UCSD-AML1 (cell line): ENCODE measurements at regions not wholly inside any gene's neighbourhood (a gene's known extent, or its start where the extent isn't known, plus 50 kb on each side); places are given as distances from the start of the nearest gene placed in this dataset.
A peak's percentile ranks its signal among the peaks of the same experiment; 100 is the strongest.
"Not testable (repeated sequence)": the region's sequence is repeated elsewhere in the genome, so short reads cannot be mapped to it uniquely, and the experiment has no call there.

Experiments
- DNase-seq: peaks from one replicate; lab custom pipeline; 2025; ENCODE audit not compliant: unreplicated experiment; lab: John Stamatoyannopoulos, UW

- DNase-seq = not testable (repeated sequence)
Measured at GRCh38 chr2:201946746-201947145, 86.9 kb upstream of the FZD7 start.

GRCh38 chr2:201947287-201947686, 86.4 kb upstream of the FZD7 start:
- no peak for DNase-seq

DNA sequence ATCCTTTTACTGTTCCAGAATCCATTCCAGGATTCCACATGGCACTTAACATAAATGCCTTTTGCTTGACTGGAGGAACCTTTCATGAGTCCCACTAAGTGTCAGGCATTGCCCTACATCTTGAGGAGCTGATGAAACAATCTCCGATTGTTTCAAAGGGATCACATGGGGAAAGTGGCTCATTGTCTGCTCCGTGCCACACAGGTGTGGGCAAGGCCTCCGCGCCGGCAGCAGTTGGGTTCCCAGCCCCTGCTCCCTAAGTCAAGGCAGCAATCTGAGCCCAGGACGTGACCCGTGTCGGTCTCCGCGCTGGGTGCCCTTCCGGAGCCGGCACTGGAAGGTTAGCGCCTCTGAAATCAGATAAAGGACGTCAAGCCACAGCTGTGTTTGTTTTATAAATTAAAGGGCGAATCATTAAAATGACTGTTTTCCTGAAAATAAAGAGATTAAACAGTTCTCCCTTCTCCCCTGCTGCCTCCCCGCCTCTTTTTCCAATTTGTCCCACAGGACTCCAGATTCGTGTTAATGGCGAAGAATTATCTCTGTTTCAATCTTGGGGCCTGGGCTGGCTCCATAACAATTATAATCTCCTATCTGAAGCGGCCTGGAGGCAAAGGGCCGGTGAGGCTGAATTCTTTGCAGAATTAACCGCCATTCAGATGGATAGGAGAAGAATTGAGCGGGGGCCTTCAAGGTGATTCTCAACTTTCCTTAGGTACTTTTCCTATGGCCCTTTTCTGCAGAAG, 84.3 kb upstream of the FZD7 start:
- DNase-seq = no peak

DNA sequence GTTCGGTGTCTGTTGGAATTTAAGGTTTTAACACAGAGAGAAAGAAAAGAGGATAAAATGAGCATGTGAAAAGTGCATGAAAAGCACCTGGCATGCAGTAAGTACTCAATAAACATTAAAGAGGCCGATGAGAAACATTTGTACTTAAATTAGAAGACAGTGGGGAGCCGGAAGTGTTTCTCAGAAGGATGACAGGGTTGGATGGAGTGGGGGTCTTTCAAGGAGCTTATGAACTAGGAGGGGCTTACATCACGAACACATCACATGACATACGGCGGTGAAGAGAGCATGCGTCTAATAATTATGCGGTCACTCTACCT, 83.8 kb upstream of the FZD7 start:
- no peak for DNase-seq

- no peak for DNase-seq
Measured at GRCh38 chr2:201950606-201951005, 83.0 kb upstream of the FZD7 start.

- DNase-seq = peak; percentile 21
Measured at GRCh38 chr2:201952187-201952586, 81.5 kb upstream of the FZD7 start.

DNA sequence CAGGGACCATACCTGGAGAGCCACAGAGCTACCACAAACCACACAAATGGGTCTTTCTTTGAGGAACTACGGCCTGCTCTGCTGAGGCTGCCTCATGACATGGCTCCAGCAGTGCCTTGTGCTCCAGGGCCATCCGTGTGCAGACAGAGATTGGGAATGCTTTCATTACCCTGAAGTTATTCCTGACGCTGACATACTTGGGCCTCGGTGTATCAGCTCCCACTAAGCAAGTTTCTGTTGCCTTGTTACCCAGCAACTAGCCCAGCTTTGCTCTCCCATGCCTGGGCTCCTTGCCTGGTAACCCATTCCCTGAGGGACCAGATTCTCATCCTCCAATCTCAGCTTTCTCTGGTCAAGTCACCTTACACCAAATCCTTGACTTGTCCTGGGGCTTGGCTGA, 80.3 kb upstream of the FZD7 start:
- DNase-seq = no peak

DNA sequence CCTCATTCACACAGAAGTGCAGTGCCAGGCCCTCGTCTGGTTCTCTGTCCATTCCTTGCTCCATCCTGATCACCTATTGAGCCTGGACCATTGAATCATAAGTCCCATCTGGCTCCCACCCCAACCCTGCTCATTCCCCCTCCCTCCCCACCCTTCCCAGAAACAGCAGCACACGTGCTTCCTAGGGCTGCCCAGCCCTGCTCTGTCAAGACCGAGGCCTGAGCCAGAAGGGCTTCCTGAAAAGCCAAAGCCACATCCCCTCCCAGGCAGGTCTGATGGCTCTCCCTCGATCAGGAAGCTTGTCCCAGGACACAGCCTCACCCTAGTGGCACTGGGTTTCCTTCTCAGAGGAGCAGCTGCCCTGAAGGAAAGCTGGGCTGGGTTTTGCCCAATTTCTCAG, 79.8 kb upstream of the FZD7 start:
- peak; percentile 70 for DNase-seq

- DNase-seq = no peak
Measured at GRCh38 chr2:201955231-201955630, 78.4 kb upstream of the FZD7 start.

DNA sequence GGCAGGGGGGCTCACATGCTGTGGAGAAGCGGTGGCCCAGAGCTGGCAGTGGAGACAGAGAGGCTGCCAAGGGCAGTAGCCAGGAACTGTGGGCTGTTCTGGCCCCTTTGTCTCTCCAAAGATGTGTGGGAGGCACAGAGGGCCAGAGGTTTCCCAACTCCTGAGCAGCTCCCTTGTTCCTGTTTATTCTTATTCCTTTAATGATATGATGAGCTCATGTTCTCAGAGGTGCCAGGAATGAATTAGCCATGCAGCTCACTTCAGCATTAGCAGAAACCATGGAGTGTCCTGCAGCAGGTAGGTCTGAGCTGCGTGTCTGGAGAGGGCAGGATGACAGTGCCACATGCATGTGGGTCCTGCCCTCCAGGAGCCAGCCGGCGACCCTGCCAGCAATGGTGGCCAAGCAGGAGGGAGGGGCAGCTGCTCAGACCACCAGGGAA, 77.9 kb upstream of the FZD7 start:
- DNase-seq = no peak

- DNase-seq = no peak
Measured at GRCh38 chr2:201956361-201956760, 77.3 kb upstream of the FZD7 start.

- DNase-seq = no peak
Measured at GRCh38 chr2:201957091-201957490, 76.6 kb upstream of the FZD7 start.

DNA sequence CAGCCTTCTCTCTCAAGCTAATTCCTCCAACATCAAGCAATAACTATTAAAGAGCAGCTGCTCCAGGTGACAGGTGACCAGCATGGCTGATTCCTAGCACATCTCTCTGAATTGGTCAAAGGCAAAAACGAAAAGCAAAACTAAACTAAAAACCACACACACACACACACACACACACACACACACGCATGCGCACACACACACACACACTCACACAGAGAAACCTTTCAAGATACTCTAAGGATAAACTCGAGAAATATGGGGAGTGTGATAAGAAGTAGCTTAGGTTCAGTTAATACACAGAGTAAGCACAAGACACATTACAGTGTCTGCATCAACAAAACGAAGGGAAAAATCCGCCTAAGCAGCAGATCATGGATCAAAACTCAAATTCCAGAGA, 74.5 kb upstream of the FZD7 start:
- DNase-seq = no peak

- DNase-seq = no peak
Measured at GRCh38 chr2:201959626-201960025, 74.0 kb upstream of the FZD7 start.

DNA sequence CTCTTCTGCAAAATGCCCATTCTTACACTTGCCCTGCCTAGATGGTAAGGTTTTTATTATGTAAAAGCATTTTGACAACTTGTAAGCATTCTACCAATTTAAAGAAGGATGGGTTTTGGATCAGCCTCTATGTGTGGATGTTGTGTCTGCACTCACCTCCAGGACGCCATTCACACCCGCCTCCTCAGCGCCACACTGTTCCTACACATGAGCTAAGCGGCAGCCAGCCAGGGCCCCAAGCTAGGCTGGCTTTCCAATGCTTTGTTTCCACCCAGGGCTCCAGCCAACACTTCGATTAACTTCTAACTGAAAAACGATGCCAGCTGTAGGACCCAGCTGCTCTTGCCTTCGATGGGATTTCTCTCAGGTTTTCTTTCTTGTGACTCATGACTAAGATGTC, 73.3 kb upstream of the FZD7 start:
- DNase-seq = no peak

DNA sequence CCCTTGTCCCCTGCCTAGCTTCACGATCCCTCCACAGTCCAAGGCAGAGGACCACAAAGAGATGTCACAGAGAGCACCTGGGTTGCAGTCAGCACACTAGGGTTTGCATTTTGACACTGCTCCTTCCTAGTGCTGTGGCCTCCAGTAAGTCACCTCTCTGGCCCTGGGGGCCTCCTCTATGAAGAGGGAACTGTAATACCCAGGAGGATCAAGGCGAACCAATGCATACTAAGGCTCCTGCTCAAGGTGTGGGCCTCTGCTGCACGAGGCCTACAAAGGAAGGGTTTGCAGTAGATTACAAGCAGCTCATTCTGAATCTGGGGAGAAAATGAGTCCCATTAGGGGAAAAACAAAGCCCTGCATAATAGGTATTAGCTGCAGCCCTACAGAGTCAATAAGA, 72.3 kb upstream of the FZD7 start:
- no peak for DNase-seq

DNA sequence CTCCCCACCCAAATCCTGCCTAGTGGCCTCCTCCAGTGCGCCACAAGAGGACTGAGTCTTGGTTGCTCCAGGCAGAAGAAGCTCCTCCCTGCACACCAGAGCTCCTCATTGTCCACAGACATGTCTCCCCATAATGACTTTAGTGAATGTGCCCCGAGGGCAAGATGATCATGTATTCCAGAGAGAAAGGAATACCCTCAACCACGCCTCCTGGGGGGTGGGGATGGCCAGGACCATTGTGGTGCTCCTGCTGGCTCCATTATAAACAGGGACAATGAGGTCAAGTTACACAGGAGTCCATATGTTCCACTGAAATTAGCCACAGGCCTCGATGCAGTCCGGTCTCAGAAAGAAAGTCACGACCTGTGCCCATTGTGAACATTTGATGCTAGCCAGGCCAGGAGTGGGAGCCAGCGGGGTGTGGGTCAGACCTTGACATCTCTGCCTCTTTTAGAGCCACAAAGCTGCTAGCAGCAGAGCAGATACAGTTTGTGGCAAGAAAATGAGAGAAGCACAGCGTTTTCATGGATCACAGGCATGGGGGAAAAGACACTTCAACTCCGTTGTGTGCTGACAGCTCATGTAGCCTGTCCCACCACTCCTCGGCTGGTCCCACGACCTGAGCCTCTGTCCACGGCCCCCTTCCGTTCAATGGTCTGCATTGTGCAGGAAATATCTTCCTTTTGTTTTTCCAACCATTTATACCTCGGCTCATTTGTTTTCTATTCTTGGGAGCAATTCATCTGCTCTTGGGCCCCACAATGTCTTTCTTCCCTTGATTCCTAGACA, 70.7 kb upstream of the FZD7 start:
- DNase-seq = no peak

GRCh38 chr2:201964011-201964410, 69.6 kb upstream of the FZD7 start:
- DNase-seq = no peak

GRCh38 chr2:201964631-201965206, 68.9 kb upstream of the FZD7 start:
- DNase-seq = peak; percentile 62

- DNase-seq = no peak
Measured at GRCh38 chr2:201965550-201965949, 68.1 kb upstream of the FZD7 start.

DNA sequence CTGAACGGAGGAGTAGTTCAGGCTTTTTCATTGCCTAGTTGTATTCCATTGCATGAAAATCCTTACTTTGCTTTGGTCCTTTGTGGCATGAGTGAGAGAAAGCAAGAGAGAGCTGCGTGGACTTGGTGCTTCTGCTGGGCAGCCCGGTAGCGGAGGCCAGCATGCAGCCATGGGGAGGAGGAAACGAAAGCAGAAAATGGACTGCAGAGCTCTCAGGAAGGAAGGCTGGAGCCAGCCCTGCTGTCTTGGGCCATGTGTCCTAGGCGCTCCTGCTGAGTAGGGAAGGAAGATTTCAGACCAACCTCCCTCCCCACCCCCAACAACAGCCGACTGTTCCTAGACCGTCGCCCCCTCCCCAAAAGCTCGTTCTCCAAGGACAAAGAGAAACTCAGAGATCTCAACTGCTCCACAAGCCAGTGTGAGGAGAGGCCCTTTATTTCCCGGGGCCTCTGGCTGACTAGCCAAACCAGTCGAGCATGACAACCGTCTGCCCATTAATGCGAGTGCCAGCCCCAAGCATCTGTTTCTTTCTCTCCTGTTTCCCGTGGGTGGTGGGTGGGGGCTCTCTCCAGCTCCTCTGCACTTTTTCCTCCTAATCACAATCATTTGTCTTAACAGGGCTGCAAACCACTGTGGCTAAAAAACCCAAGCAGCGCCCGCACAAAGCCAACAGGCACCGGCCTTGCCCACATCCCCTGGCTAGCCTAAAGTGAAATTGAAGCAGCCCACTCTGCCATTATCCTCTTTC, 66.8 kb upstream of the FZD7 start:
- DNase-seq = no peak

DNA sequence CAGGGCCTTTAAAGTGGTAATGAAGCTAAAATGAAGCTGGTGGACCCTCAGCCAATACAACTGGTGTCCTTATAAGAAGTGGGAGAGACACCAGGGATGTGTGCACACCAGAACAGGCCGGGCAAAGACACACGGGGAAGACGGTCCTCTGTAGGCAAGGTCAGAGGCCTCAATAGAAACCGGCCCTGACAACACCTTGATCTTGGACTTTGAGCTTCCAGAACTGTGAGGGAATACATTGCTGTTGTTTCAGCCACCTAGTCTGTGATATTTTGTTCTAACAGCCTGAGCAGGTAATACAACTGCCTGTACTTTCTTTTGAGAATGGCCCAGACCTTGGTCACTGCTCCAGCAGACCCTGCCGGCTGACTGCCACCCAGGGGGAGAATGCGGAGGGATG, 65.6 kb upstream of the FZD7 start:
- no peak for DNase-seq
